Spleen (tissue), 11 donors: ENCODE measurements at regions not wholly inside any gene's neighbourhood (a gene's known extent, or its start where the extent isn't known, plus 50 kb on each side); places are given as distances from the start of the nearest gene placed in this dataset.

ENCODE experiments used
- DNase-seq: peaks from one replicate; pipeline ENCODE4 v3.0.0-alpha.2; 2020
- H3K27ac ChIP-seq, 8 donors: fragments of 200-600 bp; sonication (generic) in 7 of 8; 1 replicate in 4 of 8; 2 replicates in 4 of 8; pipeline versions ENCODE4 v1.5.0 to v1.8.0; 2016 to 2021; ENCODE audit warnings: inconsistent platforms in 4 of 8, mild to moderate bottlenecking in 4 of 8, moderate library complexity in 1 of 8
- H3K27me3 ChIP-seq, 7 donors: fragments of 200-600 bp; sonication (generic) in 6 of 7; replicated peaks in 1 of 7; 1 replicate in 4 of 7; 2 replicates in 3 of 7; pipeline versions ENCODE4 v1.5.0 to v1.8.0; 2016 to 2021; ENCODE audit warnings: inconsistent platforms in 3 of 7, mild to moderate bottlenecking in 1 of 7
- H3K36me3 ChIP-seq, 6 donors: fragments of 200-600 bp; sonication (generic) in 5 of 6; 1 replicate in 4 of 6; 2 replicates in 2 of 6; pipeline versions ENCODE4 v1.5.0 to v1.8.0; 2016 to 2021; ENCODE audit warnings: inconsistent platforms in 2 of 6
- H3K4me1 ChIP-seq, 6 donors: fragments of 200-600 bp; sonication (generic) in 5 of 6; 1 replicate in 3 of 6; 2 replicates in 3 of 6; pipeline versions ENCODE4 v1.5.0 to v1.8.0; 2016 to 2021; ENCODE audit warnings: inconsistent platforms in 3 of 6
- H3K4me3 ChIP-seq, 8 donors: fragments of 200-600 bp; sonication (generic) in 7 of 8; 1 replicate in 4 of 8; 2 replicates in 4 of 8; pipeline versions ENCODE4 v1.5.0 to v1.8.0; 2016 to 2021; ENCODE audit warnings: inconsistent platforms in 4 of 8, mild to moderate bottlenecking in 4 of 8, moderate library complexity in 2 of 8
- H3K9me3 ChIP-seq, 8 donors: fragments of 200-600 bp; sonication (generic) in 7 of 8; 1 replicate in 4 of 8; 2 replicates in 4 of 8; pipeline versions ENCODE4 v1.5.0 to v1.8.0; 2016 to 2021; ENCODE audit warnings: inconsistent platforms in 4 of 8
- CTCF ChIP-seq, 11 experiments: fragments of 200-600 bp in 7 of 11; fragments of 450-650 bp in 4 of 11; sonication (generic) in 4 of 11; IDR thresholded peaks in 8 of 11; conservative IDR thresholded peaks in 3 of 11; 1 replicate in 7 of 11; 2 replicates in 4 of 11; pipeline versions ENCODE4 v1.4.0 to v1.8.0; 2016 to 2021; ENCODE audit warnings: antibody characterized with exemption in 11 of 11, inconsistent platforms in 4 of 11, mild to moderate bottlenecking in 1 of 11
- POLR2A ChIP-seq, 3 donors: fragments of 450-650 bp; IDR thresholded peaks; one replicate each; pipeline ENCODE4 v1.5.1; 2017; ENCODE audit warnings: antibody characterized with exemption in 3 of 3, mild to moderate bottlenecking in 1 of 3
- POLR2AphosphoS5 ChIP-seq, 3 donors: sonication (generic); formaldehyde crosslinking; IDR thresholded peaks; one replicate each; pipeline ENCODE4 v1.5.1; 2017; ENCODE audit warnings: antibody characterized with exemption in 3 of 3
- WGBS, 5 donors: extraction: QIAGEN DNeasy Blood & Tissue Kit in 3 of 5; methylation state at CpG; one replicate each; pipeline versions ENCODE4 v1.1.5 to v1.1.7; 2013 to 2018; 5-methylcytosine and 5-hydroxymethylcytosine counted together
- intact Hi-C: fragments of 100-400 bp; cut with DNase I; formaldehyde crosslinking; loops from one replicate; pipeline ENCODE4 v1.15.0; 2023; ENCODE audit warnings: low total_unique reads
- donor health status: healthy with polysubstance abuse.
- donor health status: DM: no; HTN: no; CAD: no; lungs with moderate emphysema.
- donor health status: DM: no; HTN: no; CAD: no.
- donor health status: Bipolar disorder and iron deficiency.
- donor health status: healthy.
- donor health status: DM: no; HTN: no; CAD: no.
- donor health status: DM: yes; HTN: yes; CAD: no.

GRCh38 chr16:64791756-64792155 lies 330.1 kb downstream of the CDH11 start:
- Histone ChIP-seq H3K9me3 (peaks cover 0 to 11% (median 0%) of the 10 kb centered on the region in 8 donors), H3K27ac (no peak overlapping the region), H3K4me1 (no peaks in the 10 kb centered on the region), H3K4me3 (no peak overlapping the region), H3K36me3 (no peaks in the 10 kb centered on the region), H3K27me3 (no peaks in the 10 kb centered on the region)
- intact Hi-C loops: no loop called here
- TF ChIP-seq CTCF (IDR thresholded peaks at IDR 0.05 in 8 of 11, conservative IDR thresholded peaks at IDR 0.05 in 3 of 11) (no peak), POLR2A (IDR thresholded peaks at IDR 0.05) (no peak), POLR2AphosphoS5 (IDR thresholded peaks at IDR 0.05) (no peak)
- no peak for DNase-seq
- 79 to 93% (median 86%) methylated on average over 2 of the region's 2 CpGs for WGBS, 5 donors

GRCh38 chr16:64784635-64785034 lies 337.2 kb downstream of the CDH11 start:
- Histone ChIP-seq H3K4me1 (no peaks in the 10 kb centered on the region), H3K9me3 (peaks cover 0 to 8% (median 0%) of the 10 kb centered on the region in 8 donors), H3K36me3 (no peaks in the 10 kb centered on the region), H3K27me3 (no peaks in the 10 kb centered on the region), H3K27ac (no peak overlapping the region), H3K4me3 (no peak overlapping the region)
- intact Hi-C loops: no loop called here
- TF ChIP-seq POLR2AphosphoS5 (IDR thresholded peaks at IDR 0.05): no peak
- TF ChIP-seq POLR2A (IDR thresholded peaks at IDR 0.05): no peak
- no peak for TF ChIP-seq CTCF (IDR thresholded peaks at IDR 0.05 in 8 of 11, conservative IDR thresholded peaks at IDR 0.05 in 3 of 11)
- WGBS, 5 donors: 88 to 96% (median 91%) methylated on average over 2 of the region's 2 CpGs
- DNase-seq: no peak

- H3K36me3 ChIP-seq: no peaks in the 10 kb centered on the region
- peaks cover 0 to 11% (median 0%) of the 10 kb centered on the region in 8 donors for H3K9me3 ChIP-seq
- no peaks in the 10 kb centered on the region for H3K27me3 ChIP-seq
- 83 to 92% (median 86%) methylated on average over 2 of the region's 2 CpGs for WGBS, 5 donors
- intact Hi-C loops: no loop called here
- no peak overlapping the region for H3K4me3 ChIP-seq
- DNase-seq: no peak
- no peaks in the 10 kb centered on the region for H3K4me1 ChIP-seq
- no peak overlapping the region for H3K27ac ChIP-seq
- TF ChIP-seq CTCF (IDR thresholded peaks at IDR 0.05 in 8 of 11, conservative IDR thresholded peaks at IDR 0.05 in 3 of 11) (no peak), POLR2A (IDR thresholded peaks at IDR 0.05) (no peak), POLR2AphosphoS5 (IDR thresholded peaks at IDR 0.05) (no peak)
Measured at GRCh38 chr16:64782484-64782883, 339.4 kb downstream of the CDH11 start.

- DNase-seq: no peak
- Histone ChIP-seq H3K9me3 (peaks cover 0 to 12% (median 0%) of the 10 kb centered on the region in 8 donors), H3K4me3 (no peak overlapping the region), H3K4me1 (no peaks in the 10 kb centered on the region), H3K27ac (no peak overlapping the region), H3K36me3 (no peaks in the 10 kb centered on the region), H3K27me3 (no peaks in the 10 kb centered on the region)
- no peak for TF ChIP-seq POLR2A (IDR thresholded peaks at IDR 0.05)
- intact Hi-C loops: no loop called here
- 58 to 74% (median 64%) methylated on average over 3 of the region's 3 CpGs for WGBS, 5 donors
Measured at GRCh38 chr16:64780445-64780844, 341.4 kb downstream of the CDH11 start.

- H3K27ac ChIP-seq: no peak overlapping the region
- TF ChIP-seq POLR2AphosphoS5 (IDR thresholded peaks at IDR 0.05) (no peak), POLR2A (IDR thresholded peaks at IDR 0.05) (no peak), CTCF (IDR thresholded peaks at IDR 0.05 in 8 of 11, conservative IDR thresholded peaks at IDR 0.05 in 3 of 11) (no peak)
- peaks cover 0 to 16% (median 0%) of the 10 kb centered on the region in 8 donors for H3K9me3 ChIP-seq
- intact Hi-C loops: no loop called here
- H3K4me3 ChIP-seq: no peak overlapping the region
- H3K36me3 ChIP-seq: no peaks in the 10 kb centered on the region
- no peak for DNase-seq
- H3K27me3 ChIP-seq: no peaks in the 10 kb centered on the region
- 83 to 98% (median 89%) methylated on average over 1 of the region's 1 CpG for WGBS, 5 donors
- H3K4me1 ChIP-seq: no peaks in the 10 kb centered on the region
Measured at GRCh38 chr16:64778777-64779176, 343.1 kb downstream of the CDH11 start.
